Astrocyte (in vitro differentiated cells and primary cell): ENCODE measurements at regions not wholly inside any gene's neighbourhood (a gene's known extent, or its start where the extent isn't known, plus 50 kb on each side); places are given as distances from the start of the nearest gene placed in this dataset.
"Not testable (repeated sequence)": the region's sequence is repeated elsewhere in the genome, so short reads cannot be mapped to it uniquely, and the experiment has no call there.

Experiments
- DNase-seq: peaks from one replicate; pipeline ENCODE4 v3.0.0-alpha.2; 2010; ENCODE audit warnings: low read depth
- FAIRE-seq: peaks from 2 replicates; lab custom pipeline; 2011; peaks lifted over from hg19 to GRCh38; lab: Jason Lieb, UNC
- H2AFZ ChIP-seq: 2 replicates; pipeline ENCODE4 v1.6.0; 2012; ENCODE audit warnings: low read depth, low read length, inconsistent platforms
- H3K27ac ChIP-seq: 2 replicates; pipeline ENCODE4 v1.5.1; 2011; ENCODE audit warnings: low read depth, low read length, inconsistent platforms
- H3K27me3 ChIP-seq: 2 replicates; pipeline ENCODE4 v1.6.0; 2011; ENCODE audit warnings: low read length, inconsistent platforms; ENCODE audit not compliant: insufficient read depth
- H3K36me3 ChIP-seq: 2 replicates; pipeline ENCODE4 v1.5.1; 2011; ENCODE audit warnings: low read length, inconsistent platforms; ENCODE audit not compliant: insufficient read depth
- H3K4me1 ChIP-seq: 2 replicates; pipeline ENCODE4 v1.5.1; 2011; ENCODE audit warnings: low read length, inconsistent platforms; ENCODE audit not compliant: insufficient read depth
- H3K4me2 ChIP-seq: 2 replicates; pipeline ENCODE4 v1.6.0; 2012; ENCODE audit warnings: low read length, inconsistent platforms
- H3K4me3 ChIP-seq: 2 replicates; pipeline ENCODE4 v1.5.1; 2011; ENCODE audit warnings: low read depth, mild to moderate bottlenecking, low read length, inconsistent platforms; ENCODE audit not compliant: insufficient read depth
- H3K79me2 ChIP-seq: 2 replicates; pipeline ENCODE4 v1.6.0; 2012; ENCODE audit warnings: mild to moderate bottlenecking, low read length, inconsistent platforms; ENCODE audit not compliant: insufficient read depth
- H3K9ac ChIP-seq: 2 replicates; pipeline ENCODE4 v1.6.0; 2012; ENCODE audit warnings: mild to moderate bottlenecking, low read length, inconsistent platforms
- H3K9me3 ChIP-seq: 2 replicates; pipeline ENCODE4 v1.5.1; 2012; ENCODE audit warnings: low read depth, mild to moderate bottlenecking, low read length, inconsistent platforms; ENCODE audit not compliant: insufficient read depth
- H4K20me1 ChIP-seq: 2 replicates; pipeline ENCODE4 v1.6.0; 2012; ENCODE audit warnings: low read length, inconsistent platforms; ENCODE audit not compliant: insufficient read depth
- H3K27ac Mint-ChIP-seq: one replicate; pipeline ENCODE4 v1.8.0; 2021; ENCODE audit warnings: mild to moderate bottlenecking, mixed read lengths; ENCODE audit not compliant: unreplicated experiment
- H3K27me3 Mint-ChIP-seq: one replicate; pipeline ENCODE4 v1.8.0; 2021; ENCODE audit warnings: low read depth, mixed read lengths; ENCODE audit not compliant: unreplicated experiment
- H3K36me3 Mint-ChIP-seq: one replicate; pipeline ENCODE4 v1.8.0; 2021; ENCODE audit warnings: low read depth, mixed read lengths; ENCODE audit not compliant: unreplicated experiment
- H3K4me1 Mint-ChIP-seq: one replicate; pipeline ENCODE4 v1.8.0; 2021; ENCODE audit warnings: low read depth, mixed read lengths; ENCODE audit not compliant: unreplicated experiment
- H3K4me3 Mint-ChIP-seq: one replicate; pipeline ENCODE4 v1.8.0; 2021; ENCODE audit warnings: mild to moderate bottlenecking, moderate library complexity, mixed read lengths; ENCODE audit not compliant: unreplicated experiment
- H3K9me3 Mint-ChIP-seq: one replicate; pipeline ENCODE4 v1.8.0; 2021; ENCODE audit warnings: mild to moderate bottlenecking, mixed read lengths; ENCODE audit not compliant: unreplicated experiment
- EZH2 ChIP-seq: IDR thresholded peaks from 2 replicates; pipeline ENCODE4 v1.6.1; 2012; ENCODE audit warnings: mild to moderate bottlenecking, low read length, inconsistent platforms; ENCODE audit not compliant: insufficient read depth
- TF ChIP-seq, protein P1 (sequence below): IDR thresholded peaks from 2 replicates; pipeline ENCODE4 v1.5.1; 2011; ENCODE audit warnings: low read depth, mild to moderate bottlenecking, inconsistent platforms, low read length, moderate library complexity; ENCODE audit not compliant: insufficient read depth

DNA sequence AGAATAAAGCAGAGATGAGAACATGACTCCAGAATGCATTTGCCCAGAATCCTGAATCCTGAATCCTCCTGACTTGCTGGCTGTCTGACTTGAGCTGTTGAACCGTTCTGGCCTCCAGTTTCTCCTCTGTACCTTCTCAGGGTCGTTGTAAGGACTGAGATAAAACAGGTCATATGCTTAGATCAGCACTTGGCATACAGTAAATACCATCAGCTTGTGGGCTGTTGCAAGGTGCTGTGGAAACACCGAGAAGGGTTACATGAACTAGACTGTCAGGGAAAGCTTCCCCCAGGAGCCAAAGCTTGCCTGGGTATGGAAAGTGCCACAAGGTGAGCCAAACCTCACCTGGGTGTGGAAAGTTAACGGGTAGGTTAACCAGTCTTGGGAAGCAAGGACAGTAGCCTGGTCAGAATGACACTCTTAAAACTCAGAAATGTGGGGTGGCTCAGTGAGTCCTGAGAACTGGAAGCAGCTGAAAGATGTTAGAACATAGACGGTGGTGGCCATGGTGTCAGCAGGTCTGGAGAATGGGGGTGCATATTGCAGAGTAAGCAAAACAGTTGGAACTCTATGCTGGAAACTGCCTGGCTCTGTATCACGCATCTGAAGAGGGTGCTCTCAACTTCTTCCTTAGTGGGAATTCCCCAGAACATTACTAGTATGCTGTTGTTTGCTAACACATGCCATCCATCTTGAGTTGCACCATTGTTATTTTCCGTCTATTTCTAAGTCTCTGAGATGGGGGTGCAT, 105.3 kb upstream of the DYRK2 start:
- H3K9me3 ChIP-seq = no peaks in the 10 kb centered on the region
- H3K27ac Mint-ChIP-seq = no peak overlapping the region
- TF ChIP-seq, protein P1, sequence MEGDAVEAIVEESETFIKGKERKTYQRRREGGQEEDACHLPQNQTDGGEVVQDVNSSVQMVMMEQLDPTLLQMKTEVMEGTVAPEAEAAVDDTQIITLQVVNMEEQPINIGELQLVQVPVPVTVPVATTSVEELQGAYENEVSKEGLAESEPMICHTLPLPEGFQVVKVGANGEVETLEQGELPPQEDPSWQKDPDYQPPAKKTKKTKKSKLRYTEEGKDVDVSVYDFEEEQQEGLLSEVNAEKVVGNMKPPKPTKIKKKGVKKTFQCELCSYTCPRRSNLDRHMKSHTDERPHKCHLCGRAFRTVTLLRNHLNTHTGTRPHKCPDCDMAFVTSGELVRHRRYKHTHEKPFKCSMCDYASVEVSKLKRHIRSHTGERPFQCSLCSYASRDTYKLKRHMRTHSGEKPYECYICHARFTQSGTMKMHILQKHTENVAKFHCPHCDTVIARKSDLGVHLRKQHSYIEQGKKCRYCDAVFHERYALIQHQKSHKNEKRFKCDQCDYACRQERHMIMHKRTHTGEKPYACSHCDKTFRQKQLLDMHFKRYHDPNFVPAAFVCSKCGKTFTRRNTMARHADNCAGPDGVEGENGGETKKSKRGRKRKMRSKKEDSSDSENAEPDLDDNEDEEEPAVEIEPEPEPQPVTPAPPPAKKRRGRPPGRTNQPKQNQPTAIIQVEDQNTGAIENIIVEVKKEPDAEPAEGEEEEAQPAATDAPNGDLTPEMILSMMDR = no peak
- TF ChIP-seq EZH2 = no peak
- no peaks in the 10 kb centered on the region for H3K4me1 ChIP-seq
- no peak overlapping the region for H3K4me2 ChIP-seq
- H3K27me3 Mint-ChIP-seq = peaks cover 3% of the 10 kb centered on the region
- no peaks in the 10 kb centered on the region for H3K36me3 Mint-ChIP-seq
- no peak overlapping the region for H3K4me3 ChIP-seq
- DNase-seq = no peak
- H3K27ac ChIP-seq = no peak overlapping the region
- H3K9me3 Mint-ChIP-seq = no peaks in the 10 kb centered on the region
- H3K27me3 ChIP-seq = no peaks in the 10 kb centered on the region
- H3K9ac ChIP-seq = no peak overlapping the region
- H3K4me1 Mint-ChIP-seq = peaks cover 19% of the 10 kb centered on the region
- H3K79me2 ChIP-seq = no peaks in the 10 kb centered on the region
- peak overlapping the region; percentile 48 for H3K4me3 Mint-ChIP-seq
- H2AFZ ChIP-seq = no peak overlapping the region
- no peaks in the 10 kb centered on the region for H3K36me3 ChIP-seq
- no peak for FAIRE-seq
- H4K20me1 ChIP-seq = no peaks in the 10 kb centered on the region

DNA sequence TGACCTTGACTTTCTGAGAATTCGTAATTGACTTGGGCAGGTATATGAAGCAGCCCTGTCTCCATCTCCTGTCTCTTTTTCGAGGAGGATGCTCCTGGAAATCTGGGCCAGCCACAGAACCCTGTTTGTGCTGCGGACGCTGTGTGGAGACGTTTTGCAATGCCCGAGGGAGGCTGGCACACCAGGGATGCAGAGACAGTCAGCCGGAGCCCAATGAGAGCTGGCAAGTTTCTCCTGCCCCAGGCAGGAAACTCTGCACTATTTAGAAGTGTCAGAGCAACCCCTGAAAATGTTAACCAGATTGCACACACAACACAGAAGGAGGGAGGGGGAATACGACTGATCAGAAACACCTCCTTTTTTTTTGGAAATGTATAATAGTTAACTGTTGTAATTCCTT, 103.2 kb upstream of the DYRK2 start:
- Histone ChIP-seq H3K4me1 (no peaks in the 10 kb centered on the region), H3K4me2 (no peak overlapping the region), H3K27me3 (no peaks in the 10 kb centered on the region), H3K79me2 (no peaks in the 10 kb centered on the region), H3K9me3 (no peaks in the 10 kb centered on the region), H3K9ac (no peak overlapping the region), H3K27ac (no peak overlapping the region), H3K36me3 (no peaks in the 10 kb centered on the region), H4K20me1 (no peaks in the 10 kb centered on the region), H2AFZ (peak overlapping the region; percentile 5), H3K4me3 (no peak overlapping the region)
- H3K27me3 Mint-ChIP-seq = peaks cover 3% of the 10 kb centered on the region
- no peaks in the 10 kb centered on the region for H3K36me3 Mint-ChIP-seq
- DNase-seq = no peak
- peaks cover 14% of the 10 kb centered on the region for H3K4me1 Mint-ChIP-seq
- no peaks in the 10 kb centered on the region for H3K9me3 Mint-ChIP-seq
- TF ChIP-seq, protein P1 = no peak
- TF ChIP-seq EZH2 = no peak
- no peak for FAIRE-seq
- no peak overlapping the region for H3K27ac Mint-ChIP-seq
- no peak overlapping the region for H3K4me3 Mint-ChIP-seq

DNA sequence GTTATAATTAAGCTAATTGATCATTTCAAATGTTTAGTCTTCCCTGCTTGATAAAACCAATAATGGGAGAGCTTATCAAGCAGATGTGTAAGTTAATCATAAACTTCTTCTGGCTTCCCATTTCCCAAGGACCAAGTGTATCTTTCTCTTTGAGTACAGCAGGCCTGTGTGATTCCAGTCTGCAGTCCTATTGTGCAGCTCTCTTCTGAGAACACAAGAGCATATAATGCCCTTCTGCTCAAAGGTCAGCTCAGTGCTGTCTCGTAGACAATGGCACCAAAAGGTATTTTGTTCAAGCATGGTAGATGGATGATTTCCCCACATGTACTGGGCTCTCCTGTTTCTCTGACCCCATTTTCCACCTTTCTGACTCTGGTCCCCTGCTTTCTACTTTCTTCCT, 101.8 kb upstream of the DYRK2 start:
- no peaks in the 10 kb centered on the region for H3K9me3 ChIP-seq
- H4K20me1 ChIP-seq = no peaks in the 10 kb centered on the region
- DNase-seq (no peak), FAIRE-seq (no peak)
- H3K9ac ChIP-seq = no peak overlapping the region
- no peaks in the 10 kb centered on the region for H3K79me2 ChIP-seq
- Mint-ChIP-seq H3K27me3 (peaks cover 3% of the 10 kb centered on the region), H3K4me1 (no peaks in the 10 kb centered on the region), H3K36me3 (no peaks in the 10 kb centered on the region), H3K4me3 (no peak overlapping the region), H3K27ac (no peak overlapping the region), H3K9me3 (peaks cover 10% of the 10 kb centered on the region)
- no peak overlapping the region for H2AFZ ChIP-seq
- no peaks in the 10 kb centered on the region for H3K4me1 ChIP-seq
- H3K27me3 ChIP-seq = no peaks in the 10 kb centered on the region
- no peak overlapping the region for H3K4me3 ChIP-seq
- H3K27ac ChIP-seq = no peak overlapping the region
- H3K4me2 ChIP-seq = no peak overlapping the region
- no peaks in the 10 kb centered on the region for H3K36me3 ChIP-seq
- TF ChIP-seq, protein P1 = no peak
- no peak for TF ChIP-seq EZH2

DNA sequence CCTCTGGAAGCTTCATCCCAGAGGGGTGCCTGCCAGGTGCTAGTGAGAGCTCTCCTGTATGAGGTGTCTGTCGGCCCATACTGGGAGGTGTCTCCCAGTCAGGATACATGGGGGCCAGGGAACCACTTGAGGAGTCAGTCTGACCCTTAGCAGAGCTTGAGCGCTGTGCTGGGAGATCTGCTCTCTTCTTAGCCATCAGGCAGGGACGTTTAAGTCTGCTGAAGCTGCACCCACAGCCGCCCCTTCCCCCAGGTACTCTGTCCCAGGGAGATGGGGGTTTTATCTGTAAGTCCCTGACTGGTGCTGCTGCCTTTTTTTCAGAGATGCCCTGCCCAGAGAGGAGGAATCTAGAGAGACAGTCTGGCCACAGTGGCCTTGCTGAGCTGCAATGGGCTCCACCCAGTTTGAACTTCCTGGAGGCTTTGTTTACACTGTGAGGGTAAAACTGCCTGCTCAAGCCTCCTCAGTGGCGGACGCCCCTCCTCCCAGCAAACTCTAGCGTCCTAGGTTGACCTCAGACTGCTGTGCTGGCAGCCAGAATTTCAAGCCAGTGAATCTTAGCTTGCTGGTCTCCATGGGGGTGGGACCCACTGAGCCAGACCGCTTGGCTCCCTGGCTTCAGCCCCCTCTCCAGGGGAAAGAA, 93.3 kb upstream of the DYRK2 start:
- not testable (repeated sequence) for DNase-seq, H3K79me2 ChIP-seq, H3K9ac ChIP-seq, H3K4me1 Mint-ChIP-seq, H3K4me1 ChIP-seq, H3K9me3 ChIP-seq, FAIRE-seq, H3K4me2 ChIP-seq, H3K4me3 ChIP-seq, H3K27me3 Mint-ChIP-seq, H3K36me3 ChIP-seq, H4K20me1 ChIP-seq, H3K27me3 ChIP-seq, H3K27ac ChIP-seq, H3K36me3 Mint-ChIP-seq
- H3K27ac Mint-ChIP-seq = peak overlapping the region; percentile 23
- H3K4me3 Mint-ChIP-seq = peak overlapping the region; percentile 41
- H3K9me3 Mint-ChIP-seq = peaks cover 12% of the 10 kb centered on the region
- H2AFZ ChIP-seq = peak overlapping the region; percentile 10
